Muscle layer of duodenum (tissue), 2 donors: ENCODE measurements at regions not wholly inside any gene's neighbourhood (a gene's known extent, or its start where the extent isn't known, plus 50 kb on each side); places are given as distances from the start of the nearest gene placed in this dataset.

ENCODE experiments used
- H3K27ac ChIP-seq: one replicate; pipeline ENCODE4 v1.7.0; 2013; ENCODE audit warnings: mild to moderate bottlenecking, low read length
- H3K27me3 ChIP-seq: one replicate; pipeline ENCODE4 v1.7.0; 2013; ENCODE audit warnings: low read depth, mild to moderate bottlenecking, control low read depth, low read length
- H3K36me3 ChIP-seq, 2 donors: one replicate each; pipeline ENCODE4 v1.7.0; 2013; ENCODE audit warnings: low read length in 2 of 2, control low read depth in 1 of 2, mild to moderate bottlenecking in 1 of 2; ENCODE audit not compliant: insufficient read depth in 2 of 2, control insufficient read depth in 1 of 2
- H3K4me1 ChIP-seq, 2 donors: one replicate each; pipeline ENCODE4 v1.7.0; 2013; ENCODE audit warnings: low read length in 2 of 2, mild to moderate bottlenecking in 2 of 2, control low read depth in 1 of 2, moderate library complexity in 1 of 2; ENCODE audit not compliant: insufficient read depth in 2 of 2, control insufficient read depth in 1 of 2
- H3K4me3 ChIP-seq, 2 donors: one replicate each; pipeline ENCODE4 v1.7.0; 2013; ENCODE audit warnings: low read length in 2 of 2, low read depth in 1 of 2, mild to moderate bottlenecking in 1 of 2
- H3K9me3 ChIP-seq, 2 donors: one replicate each; pipeline ENCODE4 v1.7.0; 2013; ENCODE audit warnings: low read length in 2 of 2, control low read depth in 1 of 2, mild to moderate bottlenecking in 1 of 2; ENCODE audit not compliant: control insufficient read depth in 1 of 2
- donor health status: healthy.

GRCh38 chr2:118738106-118738505, 109.3 kb downstream of the EN1 start:
- Histone ChIP-seq H3K27ac (no peak overlapping the region), H3K9me3 (no peaks in the 10 kb centered on the region), H3K36me3 (no peaks in the 10 kb centered on the region), H3K4me1 (no peaks in the 10 kb centered on the region), H3K27me3 (no peaks in the 10 kb centered on the region), H3K4me3 (no peak overlapping the region)

DNA sequence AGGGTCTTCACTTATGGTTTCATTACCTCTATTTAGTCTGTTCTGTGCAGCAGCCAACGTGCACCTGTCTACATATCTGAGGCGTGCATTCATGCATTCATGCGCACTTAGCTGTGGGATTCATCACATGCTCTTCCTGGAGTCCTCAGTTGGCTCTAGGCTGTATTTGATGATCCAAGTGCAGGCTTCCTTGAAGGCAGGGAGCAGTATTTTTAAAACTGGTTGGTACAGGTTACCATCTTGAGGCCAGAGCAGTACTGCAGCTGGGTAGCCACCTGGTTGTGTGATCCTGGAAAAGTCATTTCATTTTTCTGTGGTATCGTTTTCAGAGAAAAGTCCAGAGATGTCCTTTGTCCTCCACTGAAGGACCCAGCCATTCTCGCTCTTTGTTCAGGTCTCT, 109.8 kb downstream of the EN1 start:
- Histone ChIP-seq H3K4me3 (no peak overlapping the region), H3K27me3 (no peaks in the 10 kb centered on the region), H3K4me1 (no peaks in the 10 kb centered on the region), H3K27ac (no peak overlapping the region), H3K36me3 (no peaks in the 10 kb centered on the region), H3K9me3 (no peaks in the 10 kb centered on the region)

GRCh38 chr2:118732432-118732831, 115.0 kb downstream of the EN1 start:
- no peaks in the 10 kb centered on the region for H3K36me3 ChIP-seq
- H3K4me1 ChIP-seq, result no peaks in the 10 kb centered on the region
- H3K4me3 ChIP-seq, result no peak overlapping the region
- no peak overlapping the region for H3K27ac ChIP-seq
- peaks cover 0 to 8% of the 10 kb centered on the region in 2 donors for H3K9me3 ChIP-seq
- H3K27me3 ChIP-seq, result no peaks in the 10 kb centered on the region

DNA sequence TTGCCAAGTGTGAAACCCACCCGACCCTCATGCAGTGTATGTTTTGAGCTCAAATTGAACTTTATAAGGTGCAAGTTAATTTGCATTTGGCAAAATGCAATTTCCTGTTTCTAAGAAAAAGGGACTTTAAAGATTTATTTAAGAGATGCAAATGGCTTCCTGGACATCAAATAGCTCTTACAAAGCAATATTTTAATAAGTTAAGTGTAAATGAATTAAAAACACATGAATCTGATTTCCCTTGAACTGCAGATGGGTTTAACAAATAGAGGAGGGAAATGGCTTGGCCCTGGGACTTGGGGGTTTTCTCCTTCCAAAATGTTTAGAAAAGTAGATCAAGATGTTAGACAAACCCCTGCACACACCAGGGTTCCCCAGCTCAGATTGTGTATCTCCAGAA, 116.0 kb downstream of the EN1 start:
- no peaks in the 10 kb centered on the region for H3K36me3 ChIP-seq
- H3K9me3 ChIP-seq, result peaks cover 0 to 12% of the 10 kb centered on the region in 2 donors
- H3K4me1 ChIP-seq, result no peaks in the 10 kb centered on the region
- H3K27ac ChIP-seq, result no peak overlapping the region
- H3K27me3 ChIP-seq, result no peaks in the 10 kb centered on the region
- H3K4me3 ChIP-seq, result no peak overlapping the region

- no peaks in the 10 kb centered on the region for H3K27me3 ChIP-seq
- H3K4me3 ChIP-seq, result no peak overlapping the region
- peaks cover 0 to 12% of the 10 kb centered on the region in 2 donors for H3K9me3 ChIP-seq
- no peak overlapping the region for H3K27ac ChIP-seq
- no peaks in the 10 kb centered on the region for H3K4me1 ChIP-seq
- H3K36me3 ChIP-seq, result no peaks in the 10 kb centered on the region
Observed at GRCh38 chr2:118730405-118730804, 117.0 kb downstream of the EN1 start.

- Histone ChIP-seq H3K4me1 (no peaks in the 10 kb centered on the region), H3K4me3 (no peak overlapping the region), H3K27me3 (no peaks in the 10 kb centered on the region), H3K9me3 (peaks cover 0 to 12% of the 10 kb centered on the region in 2 donors), H3K27ac (no peak overlapping the region), H3K36me3 (no peaks in the 10 kb centered on the region)
Observed at GRCh38 chr2:118729760-118730159, 117.7 kb downstream of the EN1 start.

- no peak overlapping the region for H3K27ac ChIP-seq
- peaks cover 0 to 12% of the 10 kb centered on the region in 2 donors for H3K9me3 ChIP-seq
- H3K36me3 ChIP-seq, result no peaks in the 10 kb centered on the region
- H3K27me3 ChIP-seq, result no peaks in the 10 kb centered on the region
- no peak overlapping the region for H3K4me3 ChIP-seq
- H3K4me1 ChIP-seq, result no peaks in the 10 kb centered on the region
Observed at GRCh38 chr2:118728984-118729383, 118.5 kb downstream of the EN1 start.

DNA sequence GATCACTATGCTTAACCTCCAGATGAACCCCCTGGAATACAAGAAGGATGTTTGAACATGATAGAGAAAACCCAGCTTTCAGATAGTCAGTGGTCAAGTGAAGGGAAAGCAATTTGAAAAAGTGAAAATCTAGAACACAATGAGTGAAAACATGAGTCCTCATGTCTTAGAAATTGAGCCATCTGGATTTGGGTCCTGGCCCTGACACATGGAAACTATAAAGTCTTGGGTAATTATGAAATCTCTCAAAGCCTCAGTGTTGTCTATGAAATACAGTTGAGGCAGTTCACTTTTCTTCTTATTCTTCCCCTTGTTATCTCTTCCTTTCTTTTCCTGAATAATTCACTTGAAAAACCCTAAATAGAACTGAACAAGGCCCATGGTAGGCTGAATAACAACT, 120.6 kb downstream of the EN1 start:
- Histone ChIP-seq H3K27ac (no peak overlapping the region), H3K4me1 (no peaks in the 10 kb centered on the region), H3K9me3 (peaks cover 0 to 12% of the 10 kb centered on the region in 2 donors), H3K4me3 (no peak overlapping the region), H3K27me3 (no peaks in the 10 kb centered on the region), H3K36me3 (no peaks in the 10 kb centered on the region)

DNA sequence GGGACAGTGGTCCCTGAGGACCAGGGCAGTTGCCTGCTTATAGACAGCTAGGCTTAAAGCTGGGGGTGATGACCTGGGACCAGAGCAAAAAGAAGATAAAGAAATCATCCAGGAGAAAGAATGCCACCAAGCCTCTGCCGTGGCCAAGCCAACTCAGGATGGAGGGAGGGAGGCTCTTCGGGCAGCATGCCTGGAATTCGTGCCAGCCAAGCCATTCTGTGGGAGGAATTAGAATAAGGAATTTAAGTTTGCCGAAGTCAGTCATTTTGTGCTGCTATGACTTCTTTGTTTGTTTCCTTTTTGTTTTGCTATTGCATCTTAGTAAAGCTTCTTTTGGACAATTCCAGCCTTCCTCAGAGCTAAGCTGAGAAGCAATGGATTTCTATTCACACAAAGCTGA, 124.1 kb downstream of the EN1 start:
- Histone ChIP-seq H3K27me3 (no peaks in the 10 kb centered on the region), H3K4me3 (no peak overlapping the region), H3K9me3 (peaks cover 0 to 12% of the 10 kb centered on the region in 2 donors), H3K27ac (no peak overlapping the region), H3K4me1 (no peaks in the 10 kb centered on the region), H3K36me3 (no peaks in the 10 kb centered on the region)

DNA sequence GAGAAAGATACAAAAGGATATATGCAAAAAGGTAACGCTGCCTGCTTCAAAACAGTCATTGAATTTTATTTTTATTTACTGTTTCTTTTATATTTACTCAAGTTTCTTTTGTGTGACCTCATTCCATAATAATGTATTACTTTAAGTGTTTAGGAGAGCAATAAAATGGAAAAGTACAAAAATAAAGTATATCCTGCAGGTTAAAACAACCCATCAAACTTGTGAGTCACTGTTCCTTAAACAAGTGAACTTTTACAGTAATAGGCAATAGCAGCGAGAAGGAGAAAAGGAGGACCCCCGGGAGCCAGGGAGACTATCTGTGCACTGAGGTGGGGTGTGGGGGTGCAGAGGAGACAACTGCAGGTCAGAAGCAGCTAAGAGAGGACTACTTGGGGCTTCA, 124.5 kb downstream of the EN1 start:
- no peak overlapping the region for H3K4me3 ChIP-seq
- H3K27me3 ChIP-seq, result no peaks in the 10 kb centered on the region
- no peaks in the 10 kb centered on the region for H3K4me1 ChIP-seq
- no peaks in the 10 kb centered on the region for H3K36me3 ChIP-seq
- no peak overlapping the region for H3K27ac ChIP-seq
- peaks cover 0 to 8% of the 10 kb centered on the region in 2 donors for H3K9me3 ChIP-seq

- H3K27ac ChIP-seq, result no peak overlapping the region
- no peak overlapping the region for H3K4me3 ChIP-seq
- no peaks in the 10 kb centered on the region for H3K4me1 ChIP-seq
- H3K27me3 ChIP-seq, result no peaks in the 10 kb centered on the region
- H3K9me3 ChIP-seq, result no peaks in the 10 kb centered on the region
- no peaks in the 10 kb centered on the region for H3K36me3 ChIP-seq
Observed at GRCh38 chr2:118721817-118722551, 125.5 kb downstream of the EN1 start.

DNA sequence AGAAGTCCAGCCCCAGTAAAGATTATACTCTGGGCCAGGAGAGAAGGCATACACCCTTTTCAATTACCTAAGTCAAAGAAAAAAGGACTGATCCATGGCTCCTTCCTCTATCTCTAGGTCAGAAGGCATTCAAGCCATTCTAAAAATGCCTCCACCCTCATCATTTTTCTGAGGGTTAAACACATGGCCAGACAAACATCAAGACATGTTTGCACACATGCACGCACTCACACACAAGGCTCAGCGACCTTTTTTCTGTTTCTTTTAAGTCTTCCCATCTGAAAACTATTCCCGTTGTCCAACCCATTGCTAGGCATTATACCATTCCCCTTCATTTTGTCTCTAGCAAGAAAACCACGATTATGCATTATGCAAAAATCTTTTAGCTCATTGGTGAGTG, 126.6 kb downstream of the EN1 start:
- Histone ChIP-seq H3K4me3 (no peak overlapping the region), H3K27me3 (no peaks in the 10 kb centered on the region), H3K4me1 (no peaks in the 10 kb centered on the region), H3K9me3 (no peaks in the 10 kb centered on the region), H3K27ac (no peak overlapping the region), H3K36me3 (no peaks in the 10 kb centered on the region)
